ENCODE measurements at regions not wholly inside any gene's neighbourhood (a gene's known extent, or its start where the extent isn't known, plus 50 kb on each side); places are given as distances from the start of the nearest gene placed in this dataset.

DNA sequence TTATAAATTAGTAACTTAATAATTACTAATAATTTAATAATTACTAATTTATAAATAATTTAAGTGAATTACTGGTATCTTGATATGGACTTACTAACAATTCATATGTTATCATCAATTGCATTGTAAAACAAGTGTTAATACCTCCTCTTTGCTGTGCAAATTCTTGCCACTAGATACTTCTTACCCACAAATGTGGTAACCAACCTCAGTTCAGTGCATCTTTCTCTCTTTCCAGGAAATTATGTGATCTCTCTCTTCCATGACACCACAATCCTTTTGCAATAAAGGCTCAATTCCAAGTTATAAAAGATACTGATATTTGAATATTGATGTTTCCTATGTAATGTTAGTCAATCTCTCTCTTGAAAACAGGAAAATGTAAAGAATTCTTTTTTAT lies 408.6 kb upstream of the MIR17HG start:
- TF ChIP-seq, protein P1, sequence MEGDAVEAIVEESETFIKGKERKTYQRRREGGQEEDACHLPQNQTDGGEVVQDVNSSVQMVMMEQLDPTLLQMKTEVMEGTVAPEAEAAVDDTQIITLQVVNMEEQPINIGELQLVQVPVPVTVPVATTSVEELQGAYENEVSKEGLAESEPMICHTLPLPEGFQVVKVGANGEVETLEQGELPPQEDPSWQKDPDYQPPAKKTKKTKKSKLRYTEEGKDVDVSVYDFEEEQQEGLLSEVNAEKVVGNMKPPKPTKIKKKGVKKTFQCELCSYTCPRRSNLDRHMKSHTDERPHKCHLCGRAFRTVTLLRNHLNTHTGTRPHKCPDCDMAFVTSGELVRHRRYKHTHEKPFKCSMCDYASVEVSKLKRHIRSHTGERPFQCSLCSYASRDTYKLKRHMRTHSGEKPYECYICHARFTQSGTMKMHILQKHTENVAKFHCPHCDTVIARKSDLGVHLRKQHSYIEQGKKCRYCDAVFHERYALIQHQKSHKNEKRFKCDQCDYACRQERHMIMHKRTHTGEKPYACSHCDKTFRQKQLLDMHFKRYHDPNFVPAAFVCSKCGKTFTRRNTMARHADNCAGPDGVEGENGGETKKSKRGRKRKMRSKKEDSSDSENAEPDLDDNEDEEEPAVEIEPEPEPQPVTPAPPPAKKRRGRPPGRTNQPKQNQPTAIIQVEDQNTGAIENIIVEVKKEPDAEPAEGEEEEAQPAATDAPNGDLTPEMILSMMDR (IDR thresholded peaks at IDR 0.05) = no peak
- TF ChIP-seq POLR2A (IDR thresholded peaks at IDR 0.05) (no peak), EP300 (IDR thresholded peaks at IDR 0.05) (no peak)

Measured in ovary (tissue), 3 donors.